Ureter (tissue), 1 donor: ENCODE measurements at regions not wholly inside any gene's neighbourhood (a gene's known extent, or its start where the extent isn't known, plus 50 kb on each side); places are given as distances from the start of the nearest gene placed in this dataset.
"Not testable (repeated sequence)": the region's sequence is repeated elsewhere in the genome, so short reads cannot be mapped to it uniquely, and the experiment has no call there.

Experiments
- DNase-seq: peaks from one replicate; pipeline ENCODE4 v3.0.0-alpha.2; 2020; ENCODE audit warnings: low spot score
- donor health status: DM: yes; HTN: yes; CAD: no.

- DNase-seq, result no peak
Measured at GRCh38 chr5:152178350-152178699, 226.8 kb downstream of the NMUR2 start.

GRCh38 chr5:152177626-152178349 is 227.3 kb downstream of the NMUR2 start:
- no peak for DNase-seq

GRCh38 chr5:152171888-152172287 is 233.2 kb downstream of the NMUR2 start:
- DNase-seq, result no peak

- DNase-seq, result peak; percentile 46
Measured at GRCh38 chr5:152170350-152170749, 234.7 kb downstream of the NMUR2 start.

- no peak for DNase-seq
Measured at GRCh38 chr5:152164860-152165259, 240.2 kb upstream of the GLRA1 start.

GRCh38 chr5:152159894-152160293 is 235.2 kb upstream of the GLRA1 start:
- DNase-seq, result not testable (repeated sequence)

GRCh38 chr5:152154452-152154851 is 229.8 kb upstream of the GLRA1 start:
- not testable (repeated sequence) for DNase-seq

GRCh38 chr5:152151940-152152339 is 227.3 kb upstream of the GLRA1 start:
- no peak for DNase-seq

- no peak for DNase-seq
Measured at GRCh38 chr5:152151113-152151512, 226.5 kb upstream of the GLRA1 start.

- DNase-seq, result no peak
Measured at GRCh38 chr5:152147286-152147685, 222.6 kb upstream of the GLRA1 start.

- no peak for DNase-seq
Measured at GRCh38 chr5:152146566-152146965, 221.9 kb upstream of the GLRA1 start.

- no peak for DNase-seq
Measured at GRCh38 chr5:152144556-152144955, 219.9 kb upstream of the GLRA1 start.

GRCh38 chr5:152144030-152144429 is 219.4 kb upstream of the GLRA1 start:
- DNase-seq, result no peak

- DNase-seq, result peak; percentile 45
Measured at GRCh38 chr5:152142840-152143469, 218.3 kb upstream of the GLRA1 start.

GRCh38 chr5:152140347-152140746 is 215.7 kb upstream of the GLRA1 start:
- no peak for DNase-seq

GRCh38 chr5:152137063-152137462 is 212.4 kb upstream of the GLRA1 start:
- no peak for DNase-seq

- DNase-seq, result no peak
Measured at GRCh38 chr5:152136321-152136720, 211.7 kb upstream of the GLRA1 start.

GRCh38 chr5:152135827-152136226 is 211.2 kb upstream of the GLRA1 start:
- DNase-seq, result no peak

- DNase-seq, result no peak
Measured at GRCh38 chr5:152125661-152126205, 201.1 kb upstream of the GLRA1 start.

- DNase-seq, result no peak
Measured at GRCh38 chr5:152124409-152125041, 199.9 kb upstream of the GLRA1 start.

GRCh38 chr5:152118676-152119470 is 194.2 kb upstream of the GLRA1 start:
- DNase-seq, result no peak

GRCh38 chr5:152116934-152117333 is 192.3 kb upstream of the GLRA1 start:
- DNase-seq, result no peak
